GM18867 (cell line): ENCODE measurements at regions not wholly inside any gene's neighbourhood (a gene's known extent, or its start where the extent isn't known, plus 50 kb on each side); places are given as distances from the start of the nearest gene placed in this dataset.
A peak's percentile ranks its signal among the peaks of the same experiment; 100 is the strongest.

Experiments
- ATAC-seq: cut with Tn5 transposase; IDR thresholded peaks from one replicate; pipeline ENCODE4 v1.9.1; 2021; ENCODE audit warnings: mild to moderate bottlenecking, moderate library complexity; ENCODE audit not compliant: unreplicated experiment

- ATAC-seq, result no peak
Measured at GRCh38 chr15:31238906-31239305, 87.7 kb upstream of the KLF13 start.

DNA sequence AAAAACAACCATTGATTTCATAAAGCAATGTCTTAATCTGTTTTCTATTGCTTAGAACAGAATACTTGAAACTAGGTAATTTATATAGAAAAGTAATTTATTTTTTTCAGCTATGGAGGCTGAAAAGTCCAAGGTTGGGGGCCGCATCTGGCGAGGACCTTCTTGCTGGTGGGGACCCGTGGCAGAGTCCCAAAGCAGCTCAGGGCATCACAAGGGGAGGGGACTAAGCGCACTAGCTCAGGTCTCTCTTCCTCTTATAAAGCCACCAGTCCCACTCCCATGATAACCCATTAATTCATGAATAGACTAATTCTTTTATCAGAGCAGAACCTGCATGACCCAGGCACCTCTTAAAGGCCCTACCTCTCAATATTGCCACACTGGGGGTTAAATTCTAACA is 87.2 kb upstream of the KLF13 start:
- ATAC-seq, result no peak

GRCh38 chr15:31241888-31242522 is 84.6 kb upstream of the KLF13 start:
- no peak for ATAC-seq

DNA sequence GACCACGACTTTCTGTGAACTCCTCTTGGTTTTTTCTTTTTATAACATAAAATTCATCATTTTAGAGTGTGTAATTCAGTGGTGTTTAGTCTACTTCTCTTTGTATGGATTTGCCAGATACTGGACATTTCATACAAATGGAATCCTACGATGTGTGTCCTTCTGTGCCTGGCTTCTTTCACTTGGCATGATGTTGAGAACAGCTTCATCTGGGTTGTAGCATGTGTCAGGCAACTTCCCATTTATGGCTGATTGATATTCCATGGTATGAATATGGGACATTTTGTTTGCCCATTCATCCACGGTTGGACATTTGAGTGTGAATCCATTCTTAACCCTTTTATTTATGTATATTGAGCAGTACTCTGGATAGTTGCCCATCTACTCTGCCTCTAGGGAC is 82.7 kb upstream of the KLF13 start:
- no peak for ATAC-seq

DNA sequence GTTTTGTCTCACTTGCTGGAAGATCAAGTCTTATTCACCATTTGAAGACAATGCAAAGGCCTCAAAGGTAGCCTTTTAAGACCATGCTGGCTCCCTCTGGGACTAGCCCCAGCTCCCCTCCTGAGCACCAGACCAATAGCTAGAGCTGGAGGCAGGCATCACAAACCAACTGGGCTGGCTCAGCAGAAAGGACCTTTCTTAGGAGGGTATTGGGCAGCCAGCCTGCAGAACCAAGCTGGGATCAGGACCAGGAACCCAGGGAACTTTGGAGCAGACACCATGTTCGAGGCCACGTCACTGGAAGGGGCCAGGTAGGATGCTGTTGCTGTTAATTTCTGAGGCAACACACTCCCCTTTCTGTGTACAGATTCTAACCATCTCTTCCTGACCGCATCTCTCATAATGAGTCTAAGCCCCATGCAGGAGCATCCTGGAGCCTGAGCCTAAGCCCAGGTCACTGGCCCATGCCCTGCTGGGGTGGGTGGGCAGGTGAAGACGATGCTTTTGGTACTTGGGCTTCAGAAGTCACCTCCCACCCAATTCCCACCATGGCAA is 81.4 kb upstream of the KLF13 start:
- ATAC-seq, result no peak

DNA sequence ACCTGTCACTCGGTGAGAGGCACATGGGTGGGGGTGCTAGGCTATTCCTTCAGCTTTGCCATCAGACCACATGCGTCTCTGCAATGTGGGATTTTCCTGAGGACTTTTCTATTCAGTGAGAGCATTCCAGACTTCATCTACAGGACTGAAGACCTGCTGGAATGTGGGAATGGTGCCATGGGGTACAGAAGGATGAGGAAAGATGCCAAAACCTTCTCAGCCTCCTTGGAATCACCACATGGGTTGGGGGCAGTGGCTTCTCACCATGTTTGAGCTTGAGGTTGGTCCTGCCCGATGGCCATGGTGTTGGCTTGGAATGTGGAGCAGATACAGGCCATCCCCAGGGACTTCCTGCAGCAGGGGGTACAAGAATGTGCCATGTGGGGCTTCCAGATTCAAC is 80.9 kb upstream of the KLF13 start:
- ATAC-seq, result no peak

- ATAC-seq, result no peak
Measured at GRCh38 chr15:31247404-31247803, 79.2 kb upstream of the KLF13 start.

DNA sequence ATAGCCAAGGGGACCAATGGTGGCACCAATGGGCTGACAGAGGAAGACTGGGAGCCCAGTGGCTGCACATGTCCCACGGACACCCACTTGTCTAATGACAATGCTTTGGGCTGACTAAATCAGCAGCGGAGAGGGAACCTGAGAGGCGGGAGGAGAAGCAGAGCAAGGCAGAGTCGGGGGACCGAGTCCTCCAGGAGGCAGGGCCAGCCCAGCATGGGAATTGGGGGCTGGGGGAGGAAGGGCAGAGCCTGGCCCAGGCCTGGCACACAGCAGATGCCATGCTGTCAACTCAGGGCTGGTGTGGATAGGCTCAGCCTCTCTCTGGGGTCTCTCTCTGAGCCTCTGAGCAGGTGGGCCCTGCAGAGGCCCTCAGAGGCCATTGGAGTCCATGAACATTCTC is 78.4 kb upstream of the KLF13 start:
- ATAC-seq, result no peak

DNA sequence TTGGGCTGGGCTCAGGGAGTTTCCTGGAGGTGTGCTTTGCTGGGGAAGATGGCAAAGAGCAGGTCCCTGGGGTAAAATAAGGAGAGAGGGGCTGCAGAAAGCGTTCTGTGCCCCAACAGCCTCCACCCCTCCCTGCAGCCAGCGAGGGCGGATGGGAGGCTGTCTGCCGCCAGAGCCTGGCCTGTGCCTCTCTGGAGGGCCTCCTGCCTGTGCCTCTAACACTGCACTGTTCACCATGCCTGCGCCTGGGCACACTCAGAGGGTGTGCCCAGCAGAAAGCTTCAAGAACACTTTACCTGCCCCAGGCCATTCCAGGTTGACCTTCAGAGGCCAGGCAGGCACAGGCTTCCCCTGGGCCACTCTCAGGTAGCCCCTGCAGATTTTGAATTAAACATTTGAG is 77.7 kb upstream of the KLF13 start:
- ATAC-seq, result no peak

GRCh38 chr15:31250033-31250432 is 76.6 kb upstream of the KLF13 start:
- no peak for ATAC-seq

DNA sequence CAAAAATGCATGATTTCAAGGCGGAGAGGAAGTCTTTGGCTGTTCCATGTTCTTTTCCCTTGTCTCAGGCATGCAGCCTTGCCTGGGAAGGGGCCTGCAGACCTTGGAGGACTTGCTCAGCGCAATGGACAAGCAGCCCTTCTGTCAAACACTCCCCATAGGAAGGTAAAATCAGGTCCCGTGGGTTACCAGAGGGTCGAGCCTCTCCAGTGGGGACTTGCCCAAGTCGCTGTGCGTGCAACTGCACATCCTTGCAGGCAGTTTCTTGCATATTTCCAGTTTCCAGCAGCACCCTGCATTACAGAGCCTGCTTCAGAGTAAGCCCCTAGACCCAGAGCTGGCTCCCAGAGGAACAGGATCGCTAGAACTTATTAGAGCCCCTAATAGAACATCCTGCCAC is 75.5 kb upstream of the KLF13 start:
- ATAC-seq, result no peak

GRCh38 chr15:31252171-31252785 is 74.4 kb upstream of the KLF13 start:
- ATAC-seq, result no peak

GRCh38 chr15:31254431-31255175 is 72.0 kb upstream of the KLF13 start:
- no peak for ATAC-seq

DNA sequence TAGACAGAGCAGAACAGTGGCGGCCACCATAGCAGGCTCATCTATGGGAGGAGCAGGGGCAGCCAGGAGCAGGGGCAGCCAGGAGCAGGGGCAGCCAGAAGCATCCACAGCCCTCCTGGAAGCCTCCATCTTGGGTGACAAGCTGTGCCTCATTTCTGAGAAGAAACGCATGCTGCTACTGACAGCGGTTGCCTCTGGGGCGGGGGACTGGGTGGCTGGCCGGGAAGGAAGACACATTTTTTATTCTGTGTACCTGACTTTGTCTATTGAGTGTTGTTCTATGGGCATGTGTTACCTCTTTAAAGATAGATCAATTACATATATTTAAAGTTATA is 71.5 kb upstream of the KLF13 start:
- no peak for ATAC-seq

GRCh38 chr15:31255732-31256377 is 70.8 kb upstream of the KLF13 start:
- peak; percentile 50 for ATAC-seq

DNA sequence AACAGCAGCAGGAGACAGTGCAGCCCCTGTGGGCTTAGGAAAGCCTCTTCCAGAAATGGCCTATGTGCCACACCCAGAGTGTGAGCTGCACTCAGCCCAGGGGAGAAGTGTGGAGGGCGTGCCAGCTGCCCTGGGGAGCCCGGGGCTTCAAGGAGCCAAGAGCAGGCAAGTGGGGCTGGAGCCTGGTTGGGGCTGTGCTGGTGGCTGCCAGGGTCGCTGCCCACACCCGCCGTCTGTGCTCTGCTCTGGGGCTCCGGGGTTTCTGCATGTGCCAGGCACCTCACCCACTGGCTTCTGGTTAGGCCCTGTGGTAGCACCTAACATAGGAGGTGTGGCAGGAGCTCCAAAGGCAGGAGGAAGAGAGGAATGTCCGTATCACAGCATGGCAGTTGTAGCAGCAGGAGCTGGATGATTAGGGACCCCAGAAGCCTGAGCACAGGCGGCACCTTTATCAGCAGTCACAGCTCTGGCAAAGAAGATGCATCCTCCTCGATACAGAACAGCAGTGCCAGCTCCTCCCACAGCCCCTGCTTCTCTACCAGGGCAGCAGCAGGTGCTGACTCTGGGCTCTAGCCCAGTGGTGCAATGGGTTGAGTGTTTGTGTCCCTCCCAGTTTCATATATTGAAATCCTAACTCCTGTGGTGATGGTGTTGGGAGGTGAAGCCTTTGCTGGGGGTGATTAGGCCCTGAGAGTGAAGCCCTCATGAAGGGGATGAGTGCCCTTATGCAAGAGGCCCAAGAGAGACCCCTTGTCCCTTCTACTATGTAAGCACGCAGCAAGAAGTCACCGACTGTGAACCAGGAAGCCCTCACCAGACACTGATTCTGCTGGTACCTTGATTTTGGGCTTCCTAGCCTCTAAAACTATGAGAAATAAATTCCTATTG is 70.0 kb upstream of the KLF13 start:
- no peak for ATAC-seq

GRCh38 chr15:31257286-31257685 is 69.3 kb upstream of the KLF13 start:
- ATAC-seq, result no peak

DNA sequence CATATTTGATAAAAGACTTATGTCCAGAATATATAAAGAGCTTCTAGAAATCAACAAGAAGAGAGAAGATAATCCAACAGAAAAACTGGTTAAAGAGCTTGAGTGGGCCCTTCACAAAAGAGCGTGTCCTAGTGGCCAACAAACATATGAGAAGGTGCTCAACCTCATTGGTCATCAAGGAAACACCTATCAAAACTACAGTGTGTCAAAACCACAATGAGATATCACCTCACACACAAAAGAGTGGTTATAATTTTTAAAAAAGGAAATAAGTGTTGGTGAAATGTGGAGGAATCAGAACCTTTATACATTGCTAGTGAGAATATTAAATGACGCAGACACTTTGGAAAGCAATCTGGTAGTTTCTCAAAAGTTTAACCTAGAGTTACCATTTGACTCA is 68.4 kb upstream of the KLF13 start:
- no peak for ATAC-seq

DNA sequence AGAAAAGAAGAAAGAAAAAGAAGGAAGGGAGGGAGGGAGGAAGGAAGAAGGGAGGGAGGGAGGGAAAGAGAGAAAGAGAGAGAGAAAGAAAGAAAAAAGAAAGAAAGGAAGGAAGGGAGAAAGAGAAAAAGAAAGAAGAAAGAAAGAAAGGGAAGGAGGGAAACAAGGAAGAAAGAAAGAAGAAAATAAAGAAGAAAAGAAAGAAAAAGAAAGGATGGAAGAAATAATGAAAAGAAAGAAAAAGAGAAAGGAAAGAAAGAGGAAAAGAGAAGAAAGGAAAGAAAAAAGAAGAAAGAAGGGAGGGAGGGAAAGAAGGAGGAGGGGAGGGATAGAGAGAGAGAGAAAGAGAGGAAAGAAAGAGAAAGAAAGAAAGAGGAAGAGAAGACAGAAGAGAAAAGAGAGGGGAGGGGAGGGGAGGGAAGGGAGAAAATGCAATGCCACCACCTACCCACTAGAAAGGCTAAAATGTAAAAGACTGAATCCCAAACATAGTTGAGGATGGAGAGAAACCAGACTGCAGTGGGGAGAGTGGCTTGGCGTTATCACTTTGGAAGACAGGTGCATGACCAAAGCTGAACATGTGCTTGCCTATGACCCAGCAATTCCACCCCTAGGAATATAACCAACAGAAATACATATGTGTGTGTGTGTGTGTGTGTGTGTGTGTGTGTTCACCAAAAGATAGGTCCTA is 66.9 kb upstream of the KLF13 start:
- no peak for ATAC-seq

DNA sequence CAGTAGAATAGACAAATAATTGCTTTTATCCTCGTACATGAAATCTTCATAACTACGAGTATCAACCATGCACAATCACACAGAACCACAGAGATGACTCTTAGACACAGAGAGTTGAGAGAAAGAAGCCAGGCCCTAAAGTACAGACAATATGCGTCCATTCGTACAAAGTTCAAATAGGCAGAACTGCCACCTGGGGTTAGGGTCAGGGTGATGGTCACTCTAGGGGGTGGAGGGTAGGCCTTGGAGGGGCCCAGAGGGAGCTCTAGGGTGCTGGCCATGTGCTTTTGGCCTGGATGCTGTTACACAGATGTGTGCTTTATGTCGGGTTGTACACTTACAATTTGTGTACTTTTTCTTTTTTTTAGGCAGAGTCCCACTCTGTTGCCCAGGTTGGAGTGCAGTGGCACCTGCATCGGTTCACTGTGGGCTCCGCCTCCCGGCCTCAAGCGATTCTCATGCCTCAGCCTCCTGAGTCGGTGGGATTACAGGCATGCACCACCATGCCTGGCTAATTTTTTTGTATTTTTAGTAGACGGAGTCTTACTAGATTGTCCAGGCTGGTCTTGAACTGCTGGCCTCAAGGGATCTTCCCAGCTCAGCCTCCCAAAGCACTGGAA is 65.9 kb upstream of the KLF13 start:
- ATAC-seq, result no peak
